Spleen (tissue), 11 donors: ENCODE measurements at regions not wholly inside any gene's neighbourhood (a gene's known extent, or its start where the extent isn't known, plus 50 kb on each side); places are given as distances from the start of the nearest gene placed in this dataset.

Source experiments
- DNase-seq: peaks from one replicate; pipeline ENCODE4 v3.0.0-alpha.2; 2020
- H3K27ac ChIP-seq, 8 donors: fragments of 200-600 bp; sonication (generic) in 7 of 8; 1 replicate in 4 of 8; 2 replicates in 4 of 8; pipeline versions ENCODE4 v1.5.0 to v1.8.0; 2016 to 2021; ENCODE audit warnings: inconsistent platforms in 4 of 8, mild to moderate bottlenecking in 4 of 8, moderate library complexity in 1 of 8
- H3K27me3 ChIP-seq, 7 donors: fragments of 200-600 bp; sonication (generic) in 6 of 7; replicated peaks in 1 of 7; 1 replicate in 4 of 7; 2 replicates in 3 of 7; pipeline versions ENCODE4 v1.5.0 to v1.8.0; 2016 to 2021; ENCODE audit warnings: inconsistent platforms in 3 of 7, mild to moderate bottlenecking in 1 of 7
- H3K36me3 ChIP-seq, 6 donors: fragments of 200-600 bp; sonication (generic) in 5 of 6; 1 replicate in 4 of 6; 2 replicates in 2 of 6; pipeline versions ENCODE4 v1.5.0 to v1.8.0; 2016 to 2021; ENCODE audit warnings: inconsistent platforms in 2 of 6
- H3K4me1 ChIP-seq, 6 donors: fragments of 200-600 bp; sonication (generic) in 5 of 6; 1 replicate in 3 of 6; 2 replicates in 3 of 6; pipeline versions ENCODE4 v1.5.0 to v1.8.0; 2016 to 2021; ENCODE audit warnings: inconsistent platforms in 3 of 6
- H3K4me3 ChIP-seq, 8 donors: fragments of 200-600 bp; sonication (generic) in 7 of 8; 1 replicate in 4 of 8; 2 replicates in 4 of 8; pipeline versions ENCODE4 v1.5.0 to v1.8.0; 2016 to 2021; ENCODE audit warnings: inconsistent platforms in 4 of 8, mild to moderate bottlenecking in 4 of 8, moderate library complexity in 2 of 8
- H3K9me3 ChIP-seq, 8 donors: fragments of 200-600 bp; sonication (generic) in 7 of 8; 1 replicate in 4 of 8; 2 replicates in 4 of 8; pipeline versions ENCODE4 v1.5.0 to v1.8.0; 2016 to 2021; ENCODE audit warnings: inconsistent platforms in 4 of 8
- POLR2A ChIP-seq, 3 donors: fragments of 450-650 bp; IDR thresholded peaks; one replicate each; pipeline ENCODE4 v1.5.1; 2017; ENCODE audit warnings: antibody characterized with exemption in 3 of 3, mild to moderate bottlenecking in 1 of 3
- POLR2AphosphoS5 ChIP-seq, 3 donors: sonication (generic); formaldehyde crosslinking; IDR thresholded peaks; one replicate each; pipeline ENCODE4 v1.5.1; 2017; ENCODE audit warnings: antibody characterized with exemption in 3 of 3
- WGBS, 5 donors: extraction: QIAGEN DNeasy Blood & Tissue Kit in 3 of 5; methylation state at CpG; one replicate each; pipeline versions ENCODE4 v1.1.5 to v1.1.7; 2013 to 2018; 5-methylcytosine and 5-hydroxymethylcytosine counted together
- intact Hi-C: fragments of 100-400 bp; cut with DNase I; formaldehyde crosslinking; loops from one replicate; pipeline ENCODE4 v1.15.0; 2023; ENCODE audit warnings: low total_unique reads
- TF ChIP-seq, protein P1 (sequence below), 11 experiments: fragments of 200-600 bp in 7 of 11; fragments of 450-650 bp in 4 of 11; sonication (generic) in 4 of 11; IDR thresholded peaks in 8 of 11; conservative IDR thresholded peaks in 3 of 11; 1 replicate in 7 of 11; 2 replicates in 4 of 11; pipeline versions ENCODE4 v1.4.0 to v1.8.0; 2016 to 2021; ENCODE audit warnings: antibody characterized with exemption in 11 of 11, inconsistent platforms in 4 of 11, mild to moderate bottlenecking in 1 of 11
- donor health status: healthy with polysubstance abuse.
- donor health status: DM: no; HTN: no; CAD: no; lungs with moderate emphysema.
- donor health status: DM: no; HTN: no; CAD: no.
- donor health status: Bipolar disorder and iron deficiency.
- donor health status: healthy.
- donor health status: DM: no; HTN: no; CAD: no.
- donor health status: DM: yes; HTN: yes; CAD: no.

DNA sequence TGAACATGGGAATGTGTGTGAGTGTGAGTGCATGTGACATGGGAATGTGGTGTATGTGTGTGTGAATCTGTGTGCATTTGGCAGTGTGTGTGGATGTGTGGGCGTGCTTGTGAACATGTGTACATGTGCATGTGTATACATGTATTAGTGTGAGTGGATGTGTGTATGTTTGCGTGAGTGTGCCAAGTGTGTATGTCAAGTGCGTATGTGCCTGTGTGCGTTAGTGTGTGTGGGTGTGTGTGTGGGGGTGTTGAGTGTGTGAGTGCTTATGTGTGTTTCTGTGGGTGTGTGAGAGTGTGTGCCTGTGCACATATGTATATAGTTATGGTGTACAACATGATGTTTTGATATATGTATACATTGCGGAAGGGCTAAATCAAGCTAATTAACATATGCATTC lies 244.3 kb downstream of the GADD45G start:
- intact Hi-C loops = no loop called here
- Histone ChIP-seq H3K9me3 (no peaks in the 10 kb centered on the region), H3K4me3 (no peak overlapping the region), H3K36me3 (no peaks in the 10 kb centered on the region), H3K4me1 (no peaks in the 10 kb centered on the region), H3K27ac (no peak overlapping the region), H3K27me3 (peaks cover 0 to 4% (median 0%) of the 10 kb centered on the region in 7 donors)
- 74 to 97% (median 82%) methylated on average over 5 of the region's 5 CpGs for WGBS, 5 donors
- no peak for TF ChIP-seq POLR2AphosphoS5 (IDR thresholded peaks at IDR 0.05)
- TF ChIP-seq, protein P1, sequence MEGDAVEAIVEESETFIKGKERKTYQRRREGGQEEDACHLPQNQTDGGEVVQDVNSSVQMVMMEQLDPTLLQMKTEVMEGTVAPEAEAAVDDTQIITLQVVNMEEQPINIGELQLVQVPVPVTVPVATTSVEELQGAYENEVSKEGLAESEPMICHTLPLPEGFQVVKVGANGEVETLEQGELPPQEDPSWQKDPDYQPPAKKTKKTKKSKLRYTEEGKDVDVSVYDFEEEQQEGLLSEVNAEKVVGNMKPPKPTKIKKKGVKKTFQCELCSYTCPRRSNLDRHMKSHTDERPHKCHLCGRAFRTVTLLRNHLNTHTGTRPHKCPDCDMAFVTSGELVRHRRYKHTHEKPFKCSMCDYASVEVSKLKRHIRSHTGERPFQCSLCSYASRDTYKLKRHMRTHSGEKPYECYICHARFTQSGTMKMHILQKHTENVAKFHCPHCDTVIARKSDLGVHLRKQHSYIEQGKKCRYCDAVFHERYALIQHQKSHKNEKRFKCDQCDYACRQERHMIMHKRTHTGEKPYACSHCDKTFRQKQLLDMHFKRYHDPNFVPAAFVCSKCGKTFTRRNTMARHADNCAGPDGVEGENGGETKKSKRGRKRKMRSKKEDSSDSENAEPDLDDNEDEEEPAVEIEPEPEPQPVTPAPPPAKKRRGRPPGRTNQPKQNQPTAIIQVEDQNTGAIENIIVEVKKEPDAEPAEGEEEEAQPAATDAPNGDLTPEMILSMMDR (IDR thresholded peaks at IDR 0.05 in 8 of 11, conservative IDR thresholded peaks at IDR 0.05 in 3 of 11) = no peak
- TF ChIP-seq POLR2A (IDR thresholded peaks at IDR 0.05) = no peak
- DNase-seq = no peak

DNA sequence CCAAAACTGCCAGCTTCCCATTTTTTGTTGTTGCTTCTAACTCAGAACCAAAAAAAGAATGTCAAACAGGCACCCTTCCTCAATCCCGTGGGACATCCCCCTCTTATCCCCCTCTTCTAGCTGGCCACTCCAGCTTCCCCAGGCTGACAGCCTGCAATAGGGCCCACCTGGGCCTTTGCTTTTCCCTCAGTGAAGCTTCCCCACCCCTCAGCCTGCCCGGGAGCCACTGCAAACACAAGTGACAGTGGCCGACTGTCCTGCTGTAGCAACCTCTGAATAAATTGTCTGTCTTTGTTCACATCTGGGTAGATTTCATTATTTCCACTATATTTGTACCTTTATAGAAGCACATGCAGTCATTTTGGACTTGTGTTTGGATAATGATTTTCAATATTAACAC lies 245.3 kb downstream of the GADD45G start:
- Histone ChIP-seq H3K27me3 (peaks cover 0 to 4% (median 0%) of the 10 kb centered on the region in 7 donors), H3K9me3 (no peaks in the 10 kb centered on the region), H3K27ac (no peak overlapping the region), H3K4me1 (no peaks in the 10 kb centered on the region), H3K4me3 (no peak overlapping the region), H3K36me3 (no peaks in the 10 kb centered on the region)
- DNase-seq = peak; percentile 37
- TF ChIP-seq POLR2AphosphoS5 (IDR thresholded peaks at IDR 0.05) (no peak), POLR2A (IDR thresholded peaks at IDR 0.05) (no peak)
- TF ChIP-seq, protein P1 (IDR thresholded peaks at IDR 0.05 in 8 of 11, conservative IDR thresholded peaks at IDR 0.05 in 3 of 11) = no peak
- 63 to 88% (median 76%) methylated on average over 3 of the region's 3 CpGs for WGBS, 5 donors
- intact Hi-C loops = no loop called here

DNA sequence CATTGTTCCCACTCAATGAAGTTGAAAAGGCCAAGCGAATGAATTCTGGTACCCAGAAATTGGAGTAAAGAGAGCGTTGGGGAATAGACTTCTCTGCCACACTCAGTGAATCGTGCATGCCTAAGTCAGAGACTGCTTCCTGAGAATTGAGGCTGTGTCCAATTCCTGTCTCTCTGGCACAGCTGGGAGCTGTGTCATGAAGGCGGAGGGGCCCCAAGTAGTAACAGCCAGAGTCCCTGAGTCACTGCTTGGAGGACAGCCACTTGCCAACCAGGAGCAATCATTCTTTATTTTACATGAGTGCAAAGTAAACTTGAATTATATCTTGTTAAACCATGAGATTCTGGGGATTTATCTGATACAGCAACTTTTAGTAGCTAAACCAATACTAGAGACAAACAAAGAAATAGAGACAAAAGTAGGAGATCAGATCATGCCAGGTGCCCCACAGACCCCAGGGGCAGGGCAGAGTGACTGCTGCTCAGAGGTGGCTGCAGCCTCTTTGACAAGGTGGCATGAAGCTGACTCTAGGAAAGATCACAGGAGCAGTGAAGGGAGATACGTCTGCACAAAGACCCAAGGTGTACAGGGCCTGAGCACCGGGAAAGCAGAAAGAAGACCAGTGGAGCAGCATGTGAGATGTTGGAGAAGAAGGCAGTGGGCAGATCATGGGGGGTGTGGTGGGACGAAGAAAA lies 246.0 kb downstream of the GADD45G start:
- intact Hi-C loops = no loop called here
- H3K4me1 ChIP-seq = no peaks in the 10 kb centered on the region
- peaks cover 0 to 4% (median 0%) of the 10 kb centered on the region in 7 donors for H3K27me3 ChIP-seq
- TF ChIP-seq POLR2A (IDR thresholded peaks at IDR 0.05) = no peak
- TF ChIP-seq POLR2AphosphoS5 (IDR thresholded peaks at IDR 0.05) = no peak
- no peak overlapping the region for H3K27ac ChIP-seq
- H3K36me3 ChIP-seq = no peaks in the 10 kb centered on the region
- peak; percentile 17 for DNase-seq
- H3K9me3 ChIP-seq = no peaks in the 10 kb centered on the region
- H3K4me3 ChIP-seq = no peak overlapping the region
- WGBS, 5 donors = 56 to 85% (median 70%) methylated on average over 7 of the region's 7 CpGs

DNA sequence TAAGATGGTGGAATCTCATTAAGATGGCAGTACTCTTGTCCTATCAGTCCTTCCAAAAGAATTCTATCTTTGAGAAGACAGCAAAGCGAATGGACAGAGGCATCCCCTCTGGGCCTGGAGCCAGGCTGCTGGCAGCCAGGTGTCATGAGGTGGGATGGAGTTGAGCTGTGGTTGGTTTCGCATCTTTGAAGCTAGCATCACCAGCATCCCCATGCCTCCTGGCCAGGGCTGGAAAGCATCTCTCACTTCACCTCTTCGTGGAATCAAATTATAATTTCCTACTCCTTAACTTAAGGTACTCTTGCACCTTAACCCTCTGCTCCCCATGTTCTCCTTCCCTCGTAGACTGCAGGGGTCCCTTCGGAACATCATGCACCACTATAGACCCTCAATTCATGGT lies 248.3 kb downstream of the GADD45G start:
- Histone ChIP-seq H3K4me1 (no peaks in the 10 kb centered on the region), H3K36me3 (no peaks in the 10 kb centered on the region), H3K4me3 (no peak overlapping the region), H3K27me3 (peaks cover 0 to 4% (median 0%) of the 10 kb centered on the region in 7 donors), H3K9me3 (no peaks in the 10 kb centered on the region), H3K27ac (no peak overlapping the region)
- intact Hi-C loops = no loop called here
- 83 to 96% (median 89%) methylated on average over 5 of the region's 5 CpGs for WGBS, 5 donors
- peak; percentile 14 for DNase-seq
- TF ChIP-seq POLR2A (IDR thresholded peaks at IDR 0.05) = no peak
- TF ChIP-seq, protein P1 (IDR thresholded peaks at IDR 0.05 in 8 of 11, conservative IDR thresholded peaks at IDR 0.05 in 3 of 11) = no peak
- no peak for TF ChIP-seq POLR2AphosphoS5 (IDR thresholded peaks at IDR 0.05)
